Right kidney (tissue), 1 donor: ENCODE measurements at regions not wholly inside any gene's neighbourhood (a gene's known extent, or its start where the extent isn't known, plus 50 kb on each side); places are given as distances from the start of the nearest gene placed in this dataset.
"Not testable (repeated sequence)": the region's sequence is repeated elsewhere in the genome, so short reads cannot be mapped to it uniquely, and the experiment has no call there.

Source experiments
- DNase-seq: peaks from one replicate; pipeline ENCODE4 v3.0.0-alpha.2; 2016

GRCh38 chr11:44452827-44453572 lies 112.5 kb upstream of the CD82 start:
- no peak for DNase-seq

DNA sequence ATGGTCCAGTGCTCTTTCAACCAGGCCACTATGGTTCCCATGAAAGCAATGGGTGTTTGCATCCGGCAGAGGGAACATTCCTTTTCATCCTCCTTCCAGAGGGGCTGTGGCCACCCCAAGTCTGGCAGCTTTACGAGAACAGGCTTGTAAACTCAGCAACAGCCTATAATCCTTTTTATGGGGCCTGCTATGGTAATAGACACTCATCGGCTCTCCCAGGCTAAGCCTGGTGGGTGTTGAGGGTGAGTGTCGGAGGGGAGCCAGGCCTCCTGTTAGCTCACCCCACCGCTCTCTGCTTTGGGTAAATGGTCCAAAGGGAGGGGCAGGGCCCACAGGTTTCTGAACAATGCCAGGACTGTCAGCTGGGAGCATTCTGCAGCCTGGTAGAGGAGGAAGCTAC lies 111.6 kb upstream of the CD82 start:
- no peak for DNase-seq

DNA sequence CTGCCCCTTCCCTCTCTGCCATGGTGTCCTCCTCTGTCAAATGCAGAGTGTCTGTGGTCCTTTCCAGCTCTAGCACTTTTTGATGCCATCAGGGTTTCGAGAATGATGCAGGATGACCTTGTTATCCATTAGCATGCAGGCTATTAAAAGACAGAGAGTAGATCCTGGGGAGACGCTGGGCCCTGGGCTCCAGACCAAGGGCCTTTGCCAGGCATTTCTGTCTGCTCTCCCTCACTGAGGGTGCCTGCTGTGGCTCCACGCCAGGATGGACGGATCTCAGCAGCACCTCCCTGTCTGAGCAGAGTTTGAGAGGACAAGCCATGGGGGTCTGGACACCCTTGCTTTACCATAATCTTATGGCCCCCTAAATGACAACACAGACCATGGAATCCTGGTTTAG lies 110.8 kb upstream of the CD82 start:
- no peak for DNase-seq

DNA sequence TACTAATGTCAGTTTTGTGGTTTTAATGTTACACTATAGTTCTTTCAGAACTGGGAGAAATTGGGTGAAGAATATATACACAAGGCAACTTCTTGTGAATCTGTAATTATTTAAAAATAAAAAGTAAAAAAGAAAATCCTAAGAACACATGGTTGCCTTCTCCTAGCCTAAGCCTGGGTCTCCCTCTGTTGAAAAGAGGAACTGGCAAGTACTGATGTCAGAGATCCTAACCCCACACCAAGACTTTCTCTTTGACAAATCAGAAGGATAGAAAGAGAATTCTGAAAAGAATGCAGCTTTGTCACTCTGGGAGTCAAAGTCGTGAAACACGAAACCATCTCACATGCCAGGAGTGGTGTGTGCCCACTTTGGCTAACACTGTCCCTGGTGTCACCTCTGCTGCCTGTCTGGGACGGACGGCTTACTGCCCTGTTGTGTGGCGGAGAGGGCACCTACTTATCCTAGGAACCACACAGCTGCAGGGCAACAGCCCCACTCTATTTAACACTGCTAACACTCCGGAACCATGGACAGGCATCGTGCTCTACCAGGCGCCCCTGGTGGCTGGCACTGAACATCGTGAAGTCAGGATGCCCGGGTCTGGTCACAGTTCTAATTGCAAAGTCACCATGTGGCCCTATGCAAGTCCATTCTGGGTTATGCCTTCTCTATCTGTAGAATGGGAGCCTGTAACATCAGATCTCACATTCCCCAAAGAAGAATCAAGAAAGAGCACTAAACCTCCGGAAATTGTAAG lies 108.7 kb upstream of the CD82 start:
- no peak for DNase-seq

GRCh38 chr11:44457862-44458261 lies 107.6 kb upstream of the CD82 start:
- DNase-seq, result no peak

- DNase-seq, result no peak
Measured at GRCh38 chr11:44463751-44464150, 101.7 kb upstream of the CD82 start.

DNA sequence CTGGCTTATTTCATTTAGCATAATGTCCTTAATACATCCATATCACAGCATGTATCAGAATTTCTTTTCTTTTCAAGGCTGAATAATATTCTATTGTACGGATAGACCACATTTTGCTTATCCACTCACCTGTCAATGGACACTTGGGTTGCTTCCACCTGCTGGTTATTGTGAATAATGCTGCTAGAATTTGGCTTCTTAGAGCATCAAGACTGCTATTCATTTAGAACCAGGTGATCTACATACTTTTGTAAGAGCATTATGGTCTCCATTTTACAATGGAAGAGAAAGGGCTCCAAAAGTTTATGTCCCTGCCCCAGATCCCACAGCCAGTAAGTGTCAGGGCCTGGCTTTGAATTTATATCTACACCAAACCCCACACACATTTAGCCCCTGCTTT lies 100.7 kb upstream of the CD82 start:
- no peak for DNase-seq

GRCh38 chr11:44466531-44467205 lies 98.8 kb upstream of the CD82 start:
- DNase-seq, result no peak

- DNase-seq, result no peak
Measured at GRCh38 chr11:44467413-44467812, 98.0 kb upstream of the CD82 start.

DNA sequence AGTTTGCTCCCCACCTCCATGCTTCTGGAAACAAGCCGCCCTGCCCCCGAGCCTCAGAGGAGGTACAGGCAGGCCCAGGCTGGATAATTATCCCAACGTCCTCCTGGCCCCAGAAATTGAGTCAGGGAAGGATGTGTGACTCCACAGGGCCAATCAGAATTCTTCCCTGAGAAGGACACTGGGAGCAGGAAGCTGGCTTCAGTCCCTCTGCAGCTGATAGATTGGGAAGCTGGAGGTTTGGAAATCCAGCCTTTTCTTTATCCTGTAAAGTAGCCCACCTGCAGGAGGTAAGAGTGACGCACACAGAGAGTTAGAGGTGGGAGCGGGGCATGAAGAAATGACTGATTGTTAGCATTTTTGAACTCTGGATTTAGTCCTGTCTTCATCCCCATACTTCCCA lies 97.5 kb upstream of the CD82 start:
- no peak for DNase-seq

DNA sequence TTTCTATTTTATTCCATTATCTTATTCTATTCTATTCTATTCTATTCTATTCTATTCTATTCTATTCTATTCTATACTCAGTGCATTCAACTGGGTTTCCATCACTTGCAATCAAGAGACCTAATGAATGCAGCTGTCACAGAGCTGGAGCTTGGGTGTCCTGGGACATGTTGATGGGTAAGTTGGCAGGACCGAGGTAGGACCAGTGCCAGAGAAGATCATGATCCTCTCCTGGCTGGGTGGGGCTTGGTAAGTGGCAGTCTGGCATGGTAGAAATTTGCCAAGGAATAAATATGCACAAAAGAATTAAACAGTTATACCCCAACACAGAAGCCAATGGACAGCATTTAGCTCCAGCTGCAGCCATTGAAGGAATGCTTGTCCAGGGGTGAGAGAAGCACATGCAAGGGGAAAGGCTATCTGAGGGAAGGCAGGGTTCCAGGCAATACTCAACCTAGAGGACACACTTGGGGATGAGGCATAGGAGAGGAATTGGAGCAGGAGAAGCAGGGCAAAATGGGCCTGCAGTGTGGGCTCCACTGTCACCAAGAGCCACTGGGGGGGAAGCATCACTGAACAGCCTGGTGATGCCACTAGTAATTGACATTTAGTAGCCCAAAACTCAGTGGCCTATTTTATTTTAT lies 97.0 kb upstream of the CD82 start:
- DNase-seq, result no peak

- DNase-seq, result no peak
Measured at GRCh38 chr11:44469412-44469811, 96.1 kb upstream of the CD82 start.

DNA sequence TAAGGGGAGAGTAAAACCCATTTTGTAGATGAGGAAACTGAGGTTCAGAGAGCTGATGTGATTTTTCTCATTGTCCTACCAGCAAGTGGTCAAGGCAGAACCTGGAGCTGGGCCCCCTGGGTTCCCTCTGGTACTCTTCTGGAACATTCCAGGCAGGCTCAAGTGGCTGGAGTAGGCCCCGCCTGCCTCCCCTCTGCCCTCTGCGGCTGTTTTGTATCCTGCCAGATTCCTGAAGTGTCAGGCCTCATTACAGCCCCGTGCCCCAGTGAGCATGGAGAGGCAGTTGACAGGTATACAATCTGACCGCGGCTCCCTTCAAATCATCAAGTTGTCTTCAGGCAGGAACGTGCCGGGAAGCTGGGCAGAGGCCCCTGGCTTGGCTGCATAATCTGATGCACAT lies 94.6 kb upstream of the CD82 start:
- DNase-seq, result no peak

GRCh38 chr11:44471603-44472002 lies 93.9 kb upstream of the CD82 start:
- no peak for DNase-seq

DNA sequence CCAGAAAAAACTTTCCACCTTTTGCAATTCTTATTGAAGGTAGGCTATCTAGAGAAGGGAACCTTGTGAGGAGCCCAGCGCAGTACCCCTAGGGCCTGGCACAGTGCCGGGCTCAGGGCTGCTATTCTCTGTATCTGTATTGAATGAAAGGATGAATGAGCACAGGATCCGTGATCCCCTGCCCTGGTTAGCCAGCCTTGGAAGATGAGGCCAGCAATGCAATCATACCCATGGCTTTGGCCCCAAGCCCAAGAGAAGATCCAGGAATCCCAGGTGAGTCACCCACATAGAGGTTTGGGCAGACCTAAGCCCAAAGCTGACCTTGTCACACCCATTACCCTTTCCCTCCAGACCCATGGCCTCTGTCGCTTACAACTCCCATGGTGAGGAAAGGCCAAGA lies 92.5 kb upstream of the CD82 start:
- DNase-seq, result no peak

- DNase-seq, result no peak
Measured at GRCh38 chr11:44474702-44475101, 90.8 kb upstream of the CD82 start.

DNA sequence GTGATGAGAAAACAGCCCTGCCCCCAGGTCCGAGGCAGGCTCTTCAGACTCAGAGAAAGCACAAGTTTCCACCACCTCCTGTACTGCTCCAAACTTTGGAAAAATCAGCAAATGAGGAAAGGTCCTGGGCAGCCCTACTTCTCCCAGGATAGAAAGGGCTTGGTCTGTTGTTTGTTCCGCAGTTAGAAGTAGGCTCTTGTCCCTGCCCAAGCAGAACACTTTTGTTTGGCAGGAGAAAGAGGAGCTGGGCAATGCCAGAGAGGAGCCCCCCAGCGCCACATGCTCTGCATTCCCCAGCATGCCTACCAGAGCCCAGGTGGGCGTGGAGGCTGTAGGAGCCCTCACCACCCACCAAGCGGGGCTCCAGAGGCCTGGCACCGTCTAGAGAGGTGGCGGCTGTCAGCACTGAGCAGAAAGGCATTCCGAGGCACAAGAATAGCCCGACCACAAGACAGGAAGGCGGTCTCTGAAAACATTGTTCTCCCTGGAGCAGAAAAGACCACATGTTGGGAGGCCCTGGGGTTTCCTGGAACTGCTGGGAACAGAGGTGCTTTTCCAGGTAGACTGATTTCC lies 90.3 kb upstream of the CD82 start:
- DNase-seq, result no peak

GRCh38 chr11:44482338-44482737 lies 83.1 kb upstream of the CD82 start:
- DNase-seq, result not testable (repeated sequence)

- DNase-seq, result no peak
Measured at GRCh38 chr11:44483919-44484610, 81.4 kb upstream of the CD82 start.

GRCh38 chr11:44488165-44488965 lies 77.1 kb upstream of the CD82 start:
- no peak for DNase-seq

- no peak for DNase-seq
Measured at GRCh38 chr11:44493383-44493782, 72.1 kb upstream of the CD82 start.
